K562 (cell line): ENCODE measurements at regions not wholly inside any gene's neighbourhood (a gene's known extent, or its start where the extent isn't known, plus 50 kb on each side); places are given as distances from the start of the nearest gene placed in this dataset.

Experiments used
- ATAC-seq: fragments of 200-7000 bp; cut with Tn5 transposase; 3 replicates; pipeline ENCODE4 v1.9.1; 2020; ENCODE audit warnings: moderate library complexity
- BruUV-seq: library from RNA; stranded (reverse); fragments of 400-500 nt; replicated peaks from 2 replicates; lab custom pipeline; 2021; lab: Mats Ljungman, UMichigan
- CTCF ChIA-PET: fragments of 300-600 bp; formaldehyde crosslinking; extraction: SDS; loops from one replicate; lab custom pipeline; 2021; ENCODE audit warnings: low intra/inter-chr PET ratio; lab: Yijun Ruan, JAX
- POLR2A ChIA-PET: fragments of 300-600, 350-650 bp; sonication (Branson Sonifier 250); formaldehyde crosslinking; extraction: SDS; loops from one replicate; lab custom pipeline; 2021; ENCODE audit warnings: antibody characterized with exemption, inconsistent platforms; lab: Yijun Ruan, JAX
- DNase-seq, 4 experiments: peaks; one replicate each; pipeline versions ENCODE4 v3.0.0 to v3.0.0-alpha.2; 2011 to 2018; ENCODE audit warnings: low spot score in 3 of 4, mixed read lengths in 3 of 4; ENCODE audit errors: extremely low read depth in 1 of 4
- FAIRE-seq: peaks from 2 replicates; lab custom pipeline; 2011; peaks lifted over from hg19 to GRCh38; lab: Jason Lieb, UNC
- H2AFZ ChIP-seq: 2 replicates; pipeline ENCODE4 v1.6.0; 2011; ENCODE audit warnings: low read depth, low read length, control low read depth, inconsistent platforms
- H3K27ac ChIP-seq: fragments of 200-600 bp; 3 replicates; pipeline ENCODE4 v1.8.0; 2011; ENCODE audit warnings: low read depth, mild to moderate bottlenecking, control low read depth, inconsistent platforms, low read length, moderate library complexity, mixed read lengths; ENCODE audit errors: extremely low read depth
- H3K27me3 ChIP-seq, 2 experiments: fragments of 300-600 bp in 1 of 2; 2 replicates in 1 of 2; 3 replicates in 1 of 2; pipeline versions ENCODE4 v1.6.0 to v1.8.0; 2011; ENCODE audit warnings: inconsistent platforms in 2 of 2, low read length in 2 of 2, mild to moderate bottlenecking in 1 of 2, mixed read lengths in 1 of 2, moderate library complexity in 1 of 2; ENCODE audit not compliant: control insufficient read depth in 2 of 2, insufficient read depth in 2 of 2
- H3K36me3 ChIP-seq: fragments of 300-600 bp; 3 replicates; pipeline ENCODE4 v1.8.0; 2011; ENCODE audit warnings: mild to moderate bottlenecking, low read length, inconsistent platforms; ENCODE audit not compliant: control insufficient read depth, insufficient read depth
- H3K4me1 ChIP-seq, 2 experiments: fragments of 200-600 bp in 1 of 2; replicated peaks in 1 of 2; 2 replicates in 1 of 2; 3 replicates in 1 of 2; pipeline versions ENCODE4 v1.5.1 to v1.8.0; 2011; ENCODE audit warnings: inconsistent platforms in 2 of 2, low read length in 2 of 2, mild to moderate bottlenecking in 1 of 2, mixed read lengths in 1 of 2, moderate library complexity in 1 of 2; ENCODE audit not compliant: control insufficient read depth in 2 of 2, insufficient read depth in 2 of 2
- H3K4me2 ChIP-seq: 2 replicates; pipeline ENCODE4 v1.6.1; 2011; ENCODE audit warnings: low read length, control low read depth, inconsistent platforms, mixed read lengths; ENCODE audit not compliant: insufficient read depth
- H3K4me3 ChIP-seq: fragments of 200-600 bp; sonication (generic), shearing (Covaris generic); 2 replicates; pipeline ENCODE4 v1.5.1; 2016; ENCODE audit warnings: control low read depth, inconsistent platforms
- H3K79me2 ChIP-seq: fragments of 200-600 bp; 3 replicates; pipeline ENCODE4 v1.8.0; 2011; ENCODE audit warnings: low read length, inconsistent platforms; ENCODE audit not compliant: control insufficient read depth, insufficient read depth
- H3K9ac ChIP-seq, 2 experiments: 2 replicates each; pipeline versions ENCODE4 v1.6.0 to v1.6.1; 2011; ENCODE audit warnings: low read depth in 2 of 2, low read length in 2 of 2, control low read depth in 1 of 2, inconsistent platforms in 1 of 2, mild to moderate bottlenecking in 1 of 2, mixed read lengths in 1 of 2; ENCODE audit not compliant: insufficient read depth in 1 of 2
- H3K9me1 ChIP-seq: one replicate; pipeline ENCODE4 v1.6.0; 2011; ENCODE audit warnings: inconsistent platforms, mild to moderate bottlenecking, low read length, moderate library complexity; ENCODE audit not compliant: control insufficient read depth, insufficient read depth
- H3K9me3 ChIP-seq: replicated peaks from 2 replicates; pipeline ENCODE4 v1.5.1; 2011; ENCODE audit warnings: low read depth, low read length, inconsistent platforms; ENCODE audit not compliant: control insufficient read depth, insufficient read depth
- H4K20me1 ChIP-seq: replicated peaks from 2 replicates; pipeline ENCODE4 v1.6.1; 2011; ENCODE audit warnings: low read length, inconsistent platforms, mixed read lengths; ENCODE audit not compliant: control insufficient read depth, insufficient read depth
- KDM1A ChIP-seq, 2 experiments: fragments of 450-650 bp; IDR thresholded peaks; 2 replicates each; pipeline ENCODE4 v1.6.1; 2016; ENCODE audit warnings: mild to moderate bottlenecking in 2 of 2
- KDM5B ChIP-seq: fragments of 200-600 bp; sonication (generic); IDR thresholded peaks from 2 replicates; pipeline ENCODE4 v1.6.1; 2012; ENCODE audit warnings: low read depth, mild to moderate bottlenecking, moderate library complexity, low read length, control low read depth, inconsistent platforms; ENCODE audit not compliant: insufficient replicate concordance
- MAZ ChIP-seq, 2 experiments: fragments of 450-650 bp in 1 of 2; sonication (generic) in 1 of 2; formaldehyde crosslinking; IDR thresholded peaks in 1 of 2; conservative IDR thresholded peaks in 1 of 2; 2 replicates each; pipeline versions ENCODE4 v1.4.0 to v1.5.0; 2020; ENCODE audit warnings: mild to moderate bottlenecking in 1 of 2, missing genetic modification reagents in 1 of 2
- MGA ChIP-seq: fragments of 450-650 bp; IDR thresholded peaks from 2 replicates; pipeline ENCODE4 v1.6.1; 2016; ENCODE audit warnings: mild to moderate bottlenecking, moderate library complexity
- NBN ChIP-seq: fragments of 450-650 bp; IDR thresholded peaks from 2 replicates; pipeline ENCODE4 v1.6.1; 2016; ENCODE audit warnings: low read depth, mild to moderate bottlenecking
- NFATC3 ChIP-seq: fragments of 450-650 bp; IDR thresholded peaks from 2 replicates; pipeline ENCODE4 v1.6.1; 2017; ENCODE audit warnings: mild to moderate bottlenecking
- POLR3A ChIP-seq: IDR thresholded peaks from 2 replicates; pipeline ENCODE4 v1.6.1; 2011; ENCODE audit warnings: borderline replicate concordance, mild to moderate bottlenecking, moderate library complexity; ENCODE audit not compliant: insufficient read length, insufficient read depth; ENCODE audit errors: extremely low read depth
- SMARCC2 ChIP-seq: fragments of 450-650 bp; IDR thresholded peaks from 2 replicates; pipeline ENCODE4 v1.6.1; 2017; ENCODE audit warnings: antibody characterized with exemption, moderate library complexity, mild to moderate bottlenecking, low read depth
- THRAP3 ChIP-seq: fragments of 450-650 bp; IDR thresholded peaks from 2 replicates; pipeline ENCODE4 v1.6.1; 2016; ENCODE audit warnings: mild to moderate bottlenecking, inconsistent platforms, borderline replicate concordance
- ZNF277 ChIP-seq: fragments of 250-450 bp; sonication (Bioruptor Pico); IDR thresholded peaks from 2 replicates; pipeline ENCODE4 v1.8.0; 2022; ENCODE audit warnings: inconsistent platforms, mild to moderate bottlenecking, moderate library complexity, borderline replicate concordance
- ZNF668 ChIP-seq: fragments of 250-450 bp; sonication (Bioruptor Pico); IDR thresholded peaks from 2 replicates; pipeline ENCODE4 v1.8.0; 2022; ENCODE audit warnings: mild to moderate bottlenecking, inconsistent platforms
- ZNF717 ChIP-seq: fragments of 250-450 bp; sonication (Bioruptor Pico); IDR thresholded peaks from 2 replicates; pipeline ENCODE4 v1.5.0; 2021
- WGBS: fragments of 100-300 bp; shearing (Covaris generic); methylation state at CpG from one replicate; pipeline ENCODE4 v1.1.6; 2016; ENCODE audit warnings: low coverage, mixed read lengths; ENCODE audit not compliant: insufficient coverage; ENCODE audit errors: missing lambda C conversion rate; 5-methylcytosine and 5-hydroxymethylcytosine counted together
- in situ Hi-C: fragments of 300-500 bp; cut with MboI; formaldehyde crosslinking; loops from 4 replicates; pipeline ENCODE4 v1.15.0; 2018; ENCODE audit warnings: inconsistent platforms, mixed read lengths
- intact Hi-C: fragments of 100-400 bp; cut with micrococcal nuclease; formaldehyde crosslinking; loops from 2 replicates; pipeline ENCODE4 v1.14.2; 2022

GRCh38 chr1:104933846-104934245 is 1184.1 kb downstream of the AMY1C start:
- POLR2A ChIA-PET, result no interaction called here
- no peaks in the 10 kb centered on the region for H3K79me2 ChIP-seq
- intact Hi-C loops, result no loop called here
- FAIRE-seq (no peak), DNase-seq (no peak), ATAC-seq (no peak)
- BruUV-seq, result no TSS peak
- no peaks in the 10 kb centered on the region for H4K20me1 ChIP-seq
- H2AFZ ChIP-seq, result no peak overlapping the region
- no peaks in the 10 kb centered on the region for H3K4me1 ChIP-seq
- no peaks in the 10 kb centered on the region for H3K36me3 ChIP-seq
- H3K4me3 ChIP-seq, result no peak overlapping the region
- H3K9me1 ChIP-seq, result no peaks in the 10 kb centered on the region
- H3K9me3 ChIP-seq, result no peaks in the 10 kb centered on the region
- CTCF ChIA-PET, result no interaction called here
- TF ChIP-seq ZNF668 (CRISPR knock-in tag) (no peak), ZNF277 (CRISPR knock-in tag) (no peak), NBN (no peak), THRAP3 (no peak), POLR3A (no peak), SMARCC2 (no peak), MAZ (CRISPR knock-in tag; conservative IDR thresholded peaks at IDR 0.05 in 1 of 2, IDR thresholded peaks at IDR 0.05 in 1 of 2) (no peak), ZNF717 (CRISPR knock-in tag) (no peak), KDM1A (IDR thresholded peaks at IDR 0.05) (no peak), KDM5B (no peak), NFATC3 (no peak), MGA (no peak)
- WGBS, result 2% methylated on average over 9 of the region's 9 CpGs
- no peak overlapping the region for H3K9ac ChIP-seq
- no peaks in the 10 kb centered on the region for H3K27me3 ChIP-seq
- in situ Hi-C loops, result no loop called here
- H3K4me2 ChIP-seq, result no peak overlapping the region
- no peak overlapping the region for H3K27ac ChIP-seq
